Gastrocnemius medialis (tissue), 4 donors: ENCODE measurements at regions not wholly inside any gene's neighbourhood (a gene's known extent, or its start where the extent isn't known, plus 50 kb on each side); places are given as distances from the start of the nearest gene placed in this dataset.

Source experiments
- ATAC-seq, 2 donors: fragments of 150-250 bp; one replicate each; pipeline ENCODE4 v1.9.1; 2016
- DNase-seq, 2 donors: peaks; one replicate each; pipeline ENCODE4 v3.0.0-alpha.2; 2019
- H3K27ac ChIP-seq, 4 donors: fragments of 200-600 bp; sonication (generic); 1 replicate in 1 of 4; 2 replicates in 3 of 4; pipeline ENCODE4 v1.5.1; 2016 to 2018; ENCODE audit warnings: mild to moderate bottlenecking in 2 of 4, moderate library complexity in 1 of 4
- H3K27me3 ChIP-seq, 3 donors: fragments of 200-600 bp; sonication (generic) in 2 of 3; 1 replicate in 1 of 3; 2 replicates in 2 of 3; pipeline versions ENCODE4 v1.5.1 to v1.6.0; 2016 to 2019; ENCODE audit warnings: mild to moderate bottlenecking in 1 of 3, moderate library complexity in 1 of 3
- H3K36me3 ChIP-seq, 2 donors: fragments of 200-600 bp; sonication (generic) in 1 of 2; one replicate each; pipeline ENCODE4 v1.5.1; 2017 to 2018
- H3K4me1 ChIP-seq, 2 donors: fragments of 200-600 bp; sonication (generic) in 1 of 2; one replicate each; pipeline ENCODE4 v1.5.1; 2016 to 2017; ENCODE audit warnings: mild to moderate bottlenecking in 2 of 2
- H3K4me3 ChIP-seq, 4 donors: fragments of 200-600 bp; sonication (generic) in 3 of 4; 1 replicate in 1 of 4; 2 replicates in 3 of 4; pipeline ENCODE4 v1.5.1; 2016 to 2019; ENCODE audit warnings: mild to moderate bottlenecking in 2 of 4
- H3K9me3 ChIP-seq, 3 donors: fragments of 200-600 bp; sonication (generic) in 2 of 3; 1 replicate in 1 of 3; 2 replicates in 2 of 3; pipeline ENCODE4 v1.5.1; 2016 to 2019
- CTCF ChIP-seq, 5 experiments: fragments of 450-650 bp in 3 of 5; fragments of 200-600 bp in 2 of 5; sonication (generic) in 2 of 5; IDR thresholded peaks in 4 of 5; conservative IDR thresholded peaks in 1 of 5; 1 replicate in 4 of 5; 2 replicates in 1 of 5; pipeline ENCODE4 v1.5.1; 2016 to 2019; ENCODE audit warnings: antibody characterized with exemption in 5 of 5, mild to moderate bottlenecking in 3 of 5, moderate library complexity in 3 of 5
- POLR2A ChIP-seq, 2 donors: fragments of 450-650 bp; IDR thresholded peaks; one replicate each; pipeline ENCODE4 v1.6.1; 2017; ENCODE audit warnings: antibody characterized with exemption in 2 of 2, mild to moderate bottlenecking in 2 of 2, moderate library complexity in 2 of 2
- in situ Hi-C, 4 donors: fragments of 200-750 bp; cut with MboI; loops; one replicate each; pipeline versions ENCODE4 v1.15.0 to v1.8.0; 2017; ENCODE audit warnings: low sequenced_read_pairs in 4 of 4
- intact Hi-C: fragments of 100-400 bp; cut with DNase I; formaldehyde crosslinking; loops from one replicate; pipeline ENCODE4 v1.15.1; 2023; ENCODE audit warnings: low total_unique reads

DNA sequence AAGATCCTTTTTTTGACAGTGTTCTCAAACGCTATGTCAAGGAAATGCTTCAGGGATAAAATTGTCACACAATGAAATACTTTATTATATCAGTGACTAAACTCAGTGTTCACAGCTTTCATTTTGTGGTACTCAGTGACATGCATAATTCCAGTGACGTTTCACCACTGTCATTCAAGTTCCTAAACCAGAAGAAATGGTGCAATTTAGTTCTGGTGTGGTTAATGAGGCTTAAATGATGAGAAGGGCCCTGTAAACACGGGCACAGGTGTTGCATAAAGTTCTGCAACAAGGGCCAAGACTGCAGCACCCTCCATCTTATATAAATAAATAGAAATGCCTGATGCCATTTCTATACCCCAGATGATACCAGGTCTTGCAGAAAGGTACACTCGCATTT lies 1247.1 kb downstream of the GATA3 start:
- no peak for ATAC-seq
- Histone ChIP-seq H3K4me1 (no peaks in the 10 kb centered on the region), H3K27me3 (no peaks in the 10 kb centered on the region), H3K36me3 (no peaks in the 10 kb centered on the region), H3K27ac (no peak overlapping the region), H3K4me3 (no peak overlapping the region), H3K9me3 (no peaks in the 10 kb centered on the region)
- intact Hi-C loops (loop anchor here (10.0 kb wide), 1 partner anchor 1427 kb away; no protein-coding TSS in a partner anchor), in situ Hi-C loops (no loop called here)
- no peak for TF ChIP-seq POLR2A (IDR thresholded peaks at IDR 0.05)
- TF ChIP-seq CTCF (IDR thresholded peaks at IDR 0.05 in 4 of 5, conservative IDR thresholded peaks at IDR 0.05 in 1 of 5): no peak
- DNase-seq: no peak

DNA sequence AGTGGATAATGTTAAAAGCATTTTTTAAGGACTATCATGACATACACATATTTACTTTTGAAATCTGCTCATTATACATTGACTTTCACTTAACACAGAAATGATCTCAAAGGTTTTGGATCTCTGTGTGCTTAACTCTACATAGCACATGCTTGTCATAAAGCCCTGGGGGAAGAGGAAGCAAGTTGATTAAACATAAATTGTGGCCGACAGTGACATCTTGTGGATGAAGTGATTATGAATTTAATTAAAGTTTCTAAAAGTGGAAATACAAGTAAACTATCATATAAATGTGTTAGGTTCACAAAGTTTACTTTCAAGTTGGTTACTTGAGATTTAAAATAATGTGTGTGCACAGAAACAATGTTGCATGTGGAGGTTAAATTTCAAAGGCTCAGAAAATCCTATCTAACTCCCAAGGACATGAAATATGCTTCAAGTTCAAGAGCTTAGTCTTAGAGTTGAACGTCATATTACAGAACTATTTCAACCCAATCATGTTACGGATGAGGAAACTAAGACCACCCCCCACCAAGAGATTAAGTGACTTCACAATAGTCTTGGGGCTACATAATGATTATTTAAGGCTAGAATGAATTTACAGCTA lies 1247.8 kb downstream of the GATA3 start:
- H3K27ac ChIP-seq: no peak overlapping the region
- no peak overlapping the region for H3K4me3 ChIP-seq
- no peaks in the 10 kb centered on the region for H3K27me3 ChIP-seq
- intact Hi-C loops: loop anchor here (10.0 kb wide), 1 partner anchor 1427 kb away; no protein-coding TSS in a partner anchor
- no peaks in the 10 kb centered on the region for H3K4me1 ChIP-seq
- no peak for TF ChIP-seq POLR2A (IDR thresholded peaks at IDR 0.05)
- peak in 1 of 5 experiments; percentile 19 for TF ChIP-seq CTCF (IDR thresholded peaks at IDR 0.05 in 4 of 5, conservative IDR thresholded peaks at IDR 0.05 in 1 of 5)
- in situ Hi-C loops: no loop called here
- DNase-seq (no peak), ATAC-seq (no peak)
- H3K9me3 ChIP-seq: no peaks in the 10 kb centered on the region
- H3K36me3 ChIP-seq: no peaks in the 10 kb centered on the region

- ATAC-seq (no peak), DNase-seq (no peak)
- Histone ChIP-seq H3K4me3 (no peak overlapping the region), H3K27ac (no peak overlapping the region), H3K27me3 (no peaks in the 10 kb centered on the region), H3K4me1 (no peaks in the 10 kb centered on the region), H3K9me3 (no peaks in the 10 kb centered on the region), H3K36me3 (no peaks in the 10 kb centered on the region)
- in situ Hi-C loops (no loop called here), intact Hi-C loops (loop anchor here (10.0 kb wide), 1 partner anchor 1430 kb away; no protein-coding TSS in a partner anchor)
- TF ChIP-seq POLR2A (IDR thresholded peaks at IDR 0.05): no peak
- TF ChIP-seq CTCF (IDR thresholded peaks at IDR 0.05 in 4 of 5, conservative IDR thresholded peaks at IDR 0.05 in 1 of 5): no peak
Measured at GRCh38 chr10:9305018-9305655, 1250.6 kb downstream of the GATA3 start.

DNA sequence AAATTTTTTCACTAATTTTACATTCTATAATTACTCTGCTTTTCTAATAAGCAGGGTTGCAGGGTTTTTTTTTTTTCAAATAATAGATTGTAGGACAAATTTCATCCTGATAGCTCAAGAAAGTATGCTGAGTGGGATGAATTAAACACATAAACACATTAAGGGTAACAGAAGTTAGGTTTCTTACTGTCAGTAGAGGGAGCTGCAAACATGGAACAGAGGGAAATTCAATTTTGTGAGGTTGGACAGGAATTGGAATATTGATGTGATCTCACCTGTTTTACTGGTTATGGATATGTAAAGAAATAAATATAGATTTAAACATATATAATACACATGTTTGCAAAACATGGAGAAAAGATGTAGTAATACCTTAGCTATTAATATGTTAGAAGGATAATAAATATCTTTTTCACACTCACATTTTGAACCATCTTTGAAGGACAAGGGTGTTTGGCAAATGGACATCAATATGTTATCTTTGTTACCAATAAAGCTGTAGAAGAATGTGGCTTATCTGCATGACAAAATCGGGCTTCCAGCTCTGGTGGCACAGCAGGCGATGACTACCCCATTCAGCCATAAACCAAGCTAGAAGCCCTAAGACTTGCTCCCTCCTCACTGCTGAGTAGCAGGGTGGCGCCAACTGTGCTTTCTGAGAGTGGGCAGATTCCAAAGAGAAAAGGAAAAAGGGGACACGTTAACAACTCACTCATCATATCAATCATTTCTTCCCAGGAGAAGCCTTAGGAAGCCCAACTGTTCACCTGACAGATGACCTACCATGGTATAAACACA lies 1257.4 kb downstream of the GATA3 start:
- ATAC-seq (no peak), DNase-seq (no peak)
- Histone ChIP-seq H3K27me3 (no peaks in the 10 kb centered on the region), H3K4me1 (no peaks in the 10 kb centered on the region), H3K27ac (no peak overlapping the region), H3K36me3 (no peaks in the 10 kb centered on the region), H3K4me3 (no peak overlapping the region), H3K9me3 (no peaks in the 10 kb centered on the region)
- in situ Hi-C loops (no loop called here), intact Hi-C loops (no loop called here)
- TF ChIP-seq CTCF (IDR thresholded peaks at IDR 0.05 in 4 of 5, conservative IDR thresholded peaks at IDR 0.05 in 1 of 5) (no peak), POLR2A (IDR thresholded peaks at IDR 0.05) (no peak)
